BLaER1 treated with 17β-estradiol and CSF1 and Interleukin-3, amounts not matched to agents 10 nM and 100 nM (cell line): ENCODE measurements at regions not wholly inside any gene's neighbourhood (a gene's known extent, or its start where the extent isn't known, plus 50 kb on each side); places are given as distances from the start of the nearest gene placed in this dataset.

Experiments
- H3K27ac ChIP-seq, 11 experiments: shearing (Covaris generic); formaldehyde crosslinking; 2 replicates each; pipeline ENCODE4 v1.8.1; 2022
- H3K27me3 ChIP-seq, 11 experiments: shearing (Covaris generic); formaldehyde crosslinking; 2 replicates each; pipeline ENCODE4 v1.8.1; 2022
- H3K36me3 ChIP-seq, 11 experiments: shearing (Covaris generic); formaldehyde crosslinking; 2 replicates each; pipeline ENCODE4 v1.8.1; 2022
- H3K4me1 ChIP-seq, 10 experiments: shearing (Covaris generic); formaldehyde crosslinking; 2 replicates each; pipeline ENCODE4 v1.8.1; 2022
- H3K4me2 ChIP-seq, 11 experiments: shearing (Covaris generic); formaldehyde crosslinking; 2 replicates each; pipeline ENCODE4 v1.8.1; 2022
- H3K4me3 ChIP-seq, 10 experiments: shearing (Covaris generic); formaldehyde crosslinking; 2 replicates each; pipeline ENCODE4 v1.8.1; 2022
- H3K9ac ChIP-seq, 11 experiments: shearing (Covaris generic); formaldehyde crosslinking; 2 replicates each; pipeline ENCODE4 v1.8.1; 2022
- H3K9me3 ChIP-seq, 11 experiments: shearing (Covaris generic); formaldehyde crosslinking; replicated peaks in 1 of 11; 2 replicates each; pipeline ENCODE4 v1.8.1; 2022
- H4K20me1 ChIP-seq, 11 experiments: shearing (Covaris generic); formaldehyde crosslinking; 2 replicates each; pipeline ENCODE4 v1.8.1; 2022
- Cebpa-rat ChIP-seq, 11 experiments: shearing (Covaris generic); IDR thresholded peaks; 2 replicates each; pipeline ENCODE4 v1.8.1; 2022

DNA sequence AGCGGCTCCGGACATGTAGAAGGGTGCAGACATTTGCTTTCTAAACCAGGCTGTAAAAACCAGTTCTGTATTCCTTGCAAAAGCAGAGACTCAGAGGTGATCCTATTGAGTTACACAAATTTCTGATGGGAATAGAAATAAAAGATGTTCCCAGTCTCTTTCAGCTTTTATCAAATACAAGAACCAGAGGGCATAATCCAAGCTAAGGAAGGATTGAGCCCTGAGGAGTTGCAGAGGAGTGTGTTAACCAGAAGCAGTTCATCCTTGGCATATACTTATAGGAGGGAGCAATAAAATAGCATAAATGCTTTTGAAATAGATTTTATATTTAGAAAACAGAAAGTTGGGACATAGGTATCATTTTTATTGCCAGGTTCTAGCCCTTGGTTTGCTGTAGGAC is 75.3 kb downstream of the KIF4B start:
- Histone ChIP-seq H3K4me1 (peaks cover 0 to 10% (median 3%) of the 10 kb centered on the region in 10 experiments; a peak in 3 of 20 replicates), H3K27me3 (no peaks in the 10 kb centered on the region), H3K27ac (no peak overlapping the region), H3K9ac (no peak overlapping the region), H3K9me3 (peaks cover 4 to 14% (median 9%) of the 10 kb centered on the region in 11 experiments; a peak in 19 of 22 replicates), H4K20me1 (no peaks in the 10 kb centered on the region), H3K4me2 (no peak overlapping the region), H3K36me3 (no peaks in the 10 kb centered on the region), H3K4me3 (no peak overlapping the region)
- no peak for TF ChIP-seq Cebpa-rat (IDR thresholded peaks at IDR 0.05)

DNA sequence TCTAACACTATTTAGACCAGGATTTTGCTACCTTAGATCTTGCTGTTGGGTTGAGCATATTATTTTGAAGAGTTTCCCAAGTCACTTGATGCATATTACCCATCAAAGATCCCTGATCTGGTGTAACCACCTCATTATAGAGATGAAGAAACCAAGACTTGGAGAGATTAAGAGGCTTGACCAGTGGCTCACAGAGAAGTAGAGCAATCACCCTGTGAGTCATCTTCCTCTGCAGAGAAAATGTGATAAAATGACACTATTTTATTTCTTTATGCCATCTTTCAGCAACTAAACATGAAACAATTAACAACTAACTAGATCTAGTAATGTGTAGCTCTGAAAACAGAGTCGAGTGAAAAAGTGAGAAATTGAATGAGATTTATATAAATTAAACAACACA is 76.1 kb downstream of the KIF4B start:
- no peaks in the 10 kb centered on the region for H4K20me1 ChIP-seq
- no peak overlapping the region for H3K27ac ChIP-seq
- no peaks in the 10 kb centered on the region for H3K27me3 ChIP-seq
- no peak overlapping the region for H3K9ac ChIP-seq
- peaks cover 0 to 10% (median 3%) of the 10 kb centered on the region in 10 experiments; a peak in 3 of 20 replicates for H3K4me1 ChIP-seq
- no peak overlapping the region for H3K4me2 ChIP-seq
- H3K4me3 ChIP-seq = no peak overlapping the region
- no peaks in the 10 kb centered on the region for H3K36me3 ChIP-seq
- no peak for TF ChIP-seq Cebpa-rat (IDR thresholded peaks at IDR 0.05)
- H3K9me3 ChIP-seq = peaks cover 8 to 17% (median 14%) of the 10 kb centered on the region in 11 experiments; a peak in 19 of 22 replicates

DNA sequence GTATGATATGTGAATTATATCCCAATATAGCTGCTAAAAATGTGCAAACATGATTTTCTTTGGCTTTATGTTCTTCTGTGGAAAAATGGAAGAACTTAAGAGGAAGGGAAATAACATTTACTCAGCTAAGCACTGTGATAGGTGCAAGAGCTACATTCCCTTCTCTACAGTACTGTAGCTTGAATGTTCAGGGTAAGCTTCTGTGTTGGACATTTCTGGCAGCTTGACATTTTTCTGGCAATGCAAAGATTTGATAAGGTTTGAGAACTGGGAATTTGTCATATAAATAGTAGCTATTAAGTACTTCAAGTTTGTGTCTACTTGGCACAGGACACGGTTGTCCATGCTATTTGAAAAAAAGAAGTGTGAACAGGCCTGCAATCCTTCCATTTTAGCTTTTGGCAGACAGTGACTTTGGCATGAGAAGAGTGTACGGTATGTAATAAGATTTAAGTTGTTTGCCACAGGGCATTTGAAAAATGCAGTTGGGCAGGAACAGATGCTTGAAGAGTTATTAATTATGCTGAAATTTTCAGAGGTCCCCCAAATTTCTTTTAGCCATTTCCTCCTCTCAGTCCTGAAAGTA is 77.6 kb downstream of the KIF4B start:
- Histone ChIP-seq H3K9me3 (peaks cover 8 to 18% (median 14%) of the 10 kb centered on the region in 11 experiments; a peak in 19 of 22 replicates), H3K4me1 (peaks cover 0 to 10% (median 3%) of the 10 kb centered on the region in 10 experiments; a peak in 3 of 20 replicates), H3K4me3 (no peak overlapping the region), H4K20me1 (no peaks in the 10 kb centered on the region), H3K4me2 (no peak overlapping the region), H3K27ac (no peak overlapping the region), H3K9ac (no peak overlapping the region), H3K27me3 (no peaks in the 10 kb centered on the region), H3K36me3 (no peaks in the 10 kb centered on the region)
- no peak for TF ChIP-seq Cebpa-rat (IDR thresholded peaks at IDR 0.05)

DNA sequence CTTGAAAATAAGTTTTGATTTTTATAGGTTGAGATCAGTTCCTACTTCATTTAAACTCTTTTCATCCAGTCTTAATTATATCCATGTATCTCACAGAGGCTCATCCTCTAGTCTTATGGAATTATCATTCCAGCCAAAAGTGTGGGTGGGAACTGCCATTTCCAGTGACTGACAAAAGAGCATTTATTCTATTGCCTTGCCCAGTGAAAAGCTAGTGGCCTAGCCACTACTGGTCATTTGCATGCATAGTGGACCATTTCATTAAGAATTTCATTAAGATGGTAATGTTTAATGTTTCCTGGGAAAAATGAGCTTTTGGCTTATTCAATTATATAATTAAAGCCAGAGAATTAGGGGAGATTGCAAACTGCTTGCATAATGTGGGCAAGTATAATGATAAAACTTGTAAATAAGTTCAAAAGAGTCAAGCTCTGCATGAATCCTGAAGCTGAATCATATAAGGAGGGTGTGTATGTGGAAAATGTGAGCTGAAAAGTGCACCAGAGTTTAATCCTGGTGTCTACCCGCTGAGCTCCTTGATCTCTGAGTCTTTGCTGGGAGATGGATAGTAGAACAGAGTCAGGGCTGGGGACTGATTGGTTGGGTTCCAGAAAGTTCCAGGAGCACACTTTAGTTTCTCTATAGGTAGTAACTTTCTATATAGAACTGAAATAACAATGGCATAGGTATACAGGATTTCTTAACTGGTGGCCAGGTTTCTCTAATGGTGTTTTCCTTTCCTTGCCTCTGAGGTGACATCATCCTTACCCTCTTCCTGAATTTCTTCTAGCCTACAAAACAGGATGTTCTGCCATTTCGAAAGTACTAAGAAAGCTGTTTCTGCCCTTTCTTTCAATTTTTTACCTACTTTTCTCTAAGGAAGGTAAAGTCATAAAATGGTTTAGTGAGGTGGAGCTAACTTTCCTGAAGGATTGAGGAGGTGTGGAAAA is 78.5 kb downstream of the KIF4B start:
- no peaks in the 10 kb centered on the region for H3K36me3 ChIP-seq
- no peak overlapping the region for H3K9ac ChIP-seq
- H3K4me2 ChIP-seq = peak overlapping the region in 6 of 11 experiments; percentile 5 to 33 (median 9); a peak in 5 of 22 replicates
- no peaks in the 10 kb centered on the region for H4K20me1 ChIP-seq
- H3K27me3 ChIP-seq = no peaks in the 10 kb centered on the region
- H3K4me1 ChIP-seq = peaks cover 0 to 10% (median 3%) of the 10 kb centered on the region in 10 experiments; a peak in 3 of 20 replicates
- no peak overlapping the region for H3K4me3 ChIP-seq
- no peak for TF ChIP-seq Cebpa-rat (IDR thresholded peaks at IDR 0.05)
- H3K9me3 ChIP-seq = peaks cover 8 to 18% (median 14%) of the 10 kb centered on the region in 11 experiments; a peak in 19 of 22 replicates
- H3K27ac ChIP-seq = no peak overlapping the region

DNA sequence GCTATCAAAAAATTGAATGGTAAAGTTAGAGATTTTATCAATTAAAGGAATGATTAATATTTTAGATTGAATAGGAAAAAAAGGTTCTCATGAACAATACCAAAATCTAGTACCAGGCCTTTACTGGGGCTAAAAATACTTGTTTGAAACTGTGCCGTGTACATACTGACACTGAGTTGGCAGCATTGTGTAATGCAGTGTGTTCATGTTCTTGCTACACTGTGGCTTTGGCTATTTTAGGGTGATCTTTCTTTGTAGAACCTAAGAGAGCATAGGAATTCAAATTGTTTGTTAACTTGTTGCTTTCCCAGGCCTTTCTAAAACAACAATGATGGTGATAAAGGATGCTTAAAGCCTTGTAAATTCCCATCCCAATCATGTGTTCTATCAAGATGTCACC is 80.9 kb downstream of the KIF4B start:
- Histone ChIP-seq H3K27me3 (no peaks in the 10 kb centered on the region), H3K36me3 (no peaks in the 10 kb centered on the region), H3K4me2 (no peak overlapping the region), H3K9ac (no peak overlapping the region), H3K27ac (no peak overlapping the region), H3K4me1 (peaks cover 0 to 10% (median 3%) of the 10 kb centered on the region in 10 experiments; a peak in 3 of 20 replicates), H3K9me3 (peaks cover 8 to 18% (median 14%) of the 10 kb centered on the region in 11 experiments; a peak in 19 of 22 replicates), H4K20me1 (no peaks in the 10 kb centered on the region), H3K4me3 (no peak overlapping the region)
- TF ChIP-seq Cebpa-rat (IDR thresholded peaks at IDR 0.05) = no peak

DNA sequence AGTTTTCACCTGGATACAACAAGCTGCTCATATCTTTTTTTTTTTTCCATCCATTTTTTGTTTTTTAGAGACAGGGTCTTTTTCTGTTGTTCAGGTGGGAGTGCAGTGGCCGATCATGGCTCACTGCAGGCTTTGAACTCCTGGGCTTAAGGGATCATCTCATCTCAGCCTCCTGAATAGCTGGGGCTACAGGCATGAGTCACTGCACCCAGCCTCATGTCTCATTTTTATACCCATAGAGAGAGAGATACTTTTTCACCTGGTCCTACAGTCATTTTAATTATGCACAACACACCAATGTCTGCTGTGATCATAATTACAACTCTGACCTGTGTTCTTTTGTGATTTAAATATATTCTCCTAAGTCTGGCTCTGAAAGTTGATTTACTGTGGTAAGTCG is 84.4 kb downstream of the KIF4B start:
- Histone ChIP-seq H4K20me1 (no peaks in the 10 kb centered on the region), H3K36me3 (no peaks in the 10 kb centered on the region), H3K27ac (no peak overlapping the region), H3K4me3 (no peak overlapping the region), H3K4me2 (no peak overlapping the region), H3K9ac (no peak overlapping the region), H3K4me1 (0 out of 20 replicates have a peak, but pooled peaks cover 0 to under 1% (median 0%) of the 10 kb centered on the region in 10 experiments), H3K27me3 (no peaks in the 10 kb centered on the region), H3K9me3 (peaks cover 8 to 18% (median 13%) of the 10 kb centered on the region in 11 experiments; a peak in 18 of 22 replicates)
- TF ChIP-seq Cebpa-rat (IDR thresholded peaks at IDR 0.05) = no peak

DNA sequence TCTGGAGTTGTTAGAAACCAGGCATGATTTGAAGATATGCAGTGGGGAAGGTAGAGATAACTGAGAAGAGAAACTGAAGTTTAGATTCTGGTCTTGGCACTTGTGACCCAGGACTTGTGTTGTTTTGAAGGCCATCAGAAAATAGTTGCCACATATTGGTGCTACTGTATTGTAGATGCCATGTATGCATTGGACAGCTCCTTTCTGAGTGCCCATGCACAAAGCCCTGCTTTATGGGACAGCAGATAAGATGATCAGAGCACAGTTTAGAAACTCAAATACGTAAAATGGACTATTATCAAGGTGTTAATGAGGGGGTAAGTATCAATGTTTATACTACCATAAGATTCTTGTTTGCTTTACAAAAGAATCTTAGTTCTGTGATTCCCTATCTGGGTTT is 84.9 kb downstream of the KIF4B start:
- Histone ChIP-seq H3K27me3 (no peaks in the 10 kb centered on the region), H3K36me3 (no peaks in the 10 kb centered on the region), H4K20me1 (no peaks in the 10 kb centered on the region), H3K4me2 (no peak overlapping the region), H3K27ac (no peak overlapping the region), H3K4me3 (no peak overlapping the region), H3K4me1 (no peaks in the 10 kb centered on the region), H3K9ac (no peak overlapping the region), H3K9me3 (peaks cover 5 to 13% (median 8%) of the 10 kb centered on the region in 11 experiments; a peak in 17 of 22 replicates)
- no peak for TF ChIP-seq Cebpa-rat (IDR thresholded peaks at IDR 0.05)

DNA sequence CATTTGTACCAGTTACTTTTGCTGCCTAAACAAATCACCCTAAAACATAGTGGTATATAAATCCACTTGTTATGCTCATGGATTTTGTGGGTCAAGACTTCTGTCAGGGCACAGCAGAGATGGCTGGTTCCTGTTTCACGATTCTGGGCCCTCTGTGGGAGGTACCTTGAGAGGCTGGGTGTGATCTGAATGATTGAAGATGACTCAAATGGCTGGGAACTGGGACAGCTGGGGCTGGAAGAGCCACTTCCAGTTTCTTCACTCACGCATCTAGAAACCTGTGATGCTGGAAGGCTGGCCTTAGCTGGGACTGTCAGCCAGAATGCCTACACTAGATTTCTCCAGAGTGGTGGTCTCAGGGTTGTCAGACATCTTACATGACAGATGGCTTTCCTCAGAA is 88.1 kb downstream of the KIF4B start:
- Histone ChIP-seq H3K27me3 (no peaks in the 10 kb centered on the region), H3K4me1 (no peaks in the 10 kb centered on the region), H3K9ac (no peak overlapping the region), H3K9me3 (no peaks in the 10 kb centered on the region), H3K4me2 (no peak overlapping the region), H4K20me1 (no peaks in the 10 kb centered on the region), H3K4me3 (no peak overlapping the region), H3K27ac (no peak overlapping the region), H3K36me3 (no peaks in the 10 kb centered on the region)
- TF ChIP-seq Cebpa-rat (IDR thresholded peaks at IDR 0.05) = no peak

DNA sequence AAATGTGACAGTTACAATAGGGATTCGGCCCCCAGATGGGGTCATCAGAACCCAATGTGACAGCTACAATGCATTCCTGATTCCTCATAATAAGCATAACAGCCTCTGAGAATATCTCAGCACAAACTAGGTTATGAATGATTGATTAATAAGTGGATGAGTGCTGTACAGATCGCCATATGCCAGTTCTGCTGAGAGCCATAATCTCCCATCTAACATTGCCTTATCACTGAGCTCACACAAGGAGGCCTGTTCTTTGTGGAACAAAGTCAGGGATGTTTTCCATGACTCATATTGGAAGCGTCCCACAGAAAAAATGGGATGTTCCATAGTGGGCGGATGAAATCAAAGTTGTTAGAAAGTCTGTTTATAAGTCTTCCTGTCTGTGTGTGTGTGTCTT is 89.6 kb downstream of the KIF4B start:
- TF ChIP-seq Cebpa-rat (IDR thresholded peaks at IDR 0.05) = no peak
- no peaks in the 10 kb centered on the region for H4K20me1 ChIP-seq
- H3K4me3 ChIP-seq = no peak overlapping the region
- no peaks in the 10 kb centered on the region for H3K36me3 ChIP-seq
- no peak overlapping the region for H3K27ac ChIP-seq
- H3K9me3 ChIP-seq = peaks cover 0 to 2% (median 0%) of the 10 kb centered on the region in 11 experiments; a peak in 2 of 22 replicates
- H3K4me2 ChIP-seq = no peak overlapping the region
- no peak overlapping the region for H3K9ac ChIP-seq
- no peaks in the 10 kb centered on the region for H3K4me1 ChIP-seq
- H3K27me3 ChIP-seq = no peaks in the 10 kb centered on the region
